Body of pancreas (tissue), 4 donors: ENCODE measurements at regions not wholly inside any gene's neighbourhood (a gene's known extent, or its start where the extent isn't known, plus 50 kb on each side); places are given as distances from the start of the nearest gene placed in this dataset.

Experiments used
- CTCF ChIP-seq, 7 experiments: fragments of 450-650 bp in 4 of 7; fragments of 200-600 bp in 3 of 7; sonication (generic) in 3 of 7; IDR thresholded peaks; one replicate each; pipeline ENCODE4 v1.5.1; 2016 to 2019; ENCODE audit warnings: antibody characterized with exemption in 7 of 7
- POLR2A ChIP-seq, 3 donors: fragments of 450-650 bp; IDR thresholded peaks; one replicate each; pipeline ENCODE4 v1.6.1; 2016; ENCODE audit warnings: antibody characterized with exemption in 3 of 3, mild to moderate bottlenecking in 2 of 3

- TF ChIP-seq POLR2A (IDR thresholded peaks at IDR 0.05) (no peak), CTCF (IDR thresholded peaks at IDR 0.05) (no peak)
Measured at GRCh38 chr6:165091121-165091785, 218.2 kb downstream of the C6orf118 start.
